ENCODE measurements at regions not wholly inside any gene's neighbourhood (a gene's known extent, or its start where the extent isn't known, plus 50 kb on each side); places are given as distances from the start of the nearest gene placed in this dataset.

- H3K27me3 ChIP-seq (replicated peaks; ENCODE audit: control insufficient read depth, insufficient read depth, low read length), result no peaks in the 10 kb centered on the region
- no peak overlapping the region for H3K4me3 ChIP-seq (replicated peaks; ENCODE audit: low read depth, low read length)
- no peak for TF ChIP-seq CTCF (IDR thresholded peaks at IDR 0.05; ENCODE audit: insufficient read depth, low read length, poor library complexity, severe bottlenecking)
- no peaks in the 10 kb centered on the region for H3K36me3 ChIP-seq (ENCODE audit: control insufficient read depth, insufficient read depth, low read length)
- DNase-seq (ENCODE audit: extremely low read depth, insufficient read length), result no peak
These were observed 177.6 kb downstream of the EXOC5 start for GRCh38 chr14:57091030-57091608.

DNA sequence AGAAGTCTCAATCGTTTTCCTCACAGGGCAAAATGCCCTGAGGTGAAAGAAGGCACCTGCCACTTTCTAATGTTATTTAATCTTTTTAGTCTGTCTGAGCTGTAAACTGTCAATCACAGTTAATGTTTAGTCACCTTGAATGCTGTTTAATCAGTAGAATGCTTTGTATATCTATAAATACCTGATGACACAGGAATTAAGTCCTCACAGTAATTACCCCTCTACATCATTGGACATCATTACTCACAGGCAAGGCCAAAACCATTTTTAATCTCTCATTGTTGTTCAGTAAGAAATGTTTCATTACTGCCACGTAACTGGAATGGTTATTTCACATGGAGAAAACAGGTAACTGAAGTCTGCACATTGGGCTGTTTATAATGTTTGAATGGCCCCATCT is 178.8 kb downstream of the EXOC5 start:
- DNase-seq (ENCODE audit: extremely low read depth, insufficient read length), result no peak
- no peak for TF ChIP-seq CTCF (IDR thresholded peaks at IDR 0.05; ENCODE audit: insufficient read depth, low read length, poor library complexity, severe bottlenecking)
- H3K36me3 ChIP-seq (ENCODE audit: control insufficient read depth, insufficient read depth, low read length), result no peaks in the 10 kb centered on the region
- no peak overlapping the region for H3K4me3 ChIP-seq (replicated peaks; ENCODE audit: low read depth, low read length)
- H3K27me3 ChIP-seq (replicated peaks; ENCODE audit: control insufficient read depth, insufficient read depth, low read length), result no peaks in the 10 kb centered on the region

DNA sequence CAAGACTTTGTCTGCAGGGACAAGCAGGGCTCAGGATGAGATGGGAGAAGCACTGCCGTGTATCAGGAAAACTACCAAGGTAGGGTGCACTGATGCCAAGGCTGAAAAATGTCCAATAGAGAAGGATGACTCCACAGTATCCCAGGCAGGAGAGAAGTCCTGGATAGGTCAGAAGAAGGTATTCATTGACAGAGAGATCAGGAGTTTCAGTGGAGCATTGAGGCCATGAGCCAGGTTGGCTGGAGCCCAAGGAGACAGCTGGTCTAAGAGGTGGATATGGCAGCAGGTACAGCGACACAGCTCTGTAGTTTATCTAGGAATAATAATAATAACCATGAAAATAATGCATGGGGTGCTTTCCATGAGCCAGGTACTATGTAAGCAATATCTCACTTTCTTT is 180.9 kb downstream of the EXOC5 start:
- H3K27me3 ChIP-seq (replicated peaks; ENCODE audit: control insufficient read depth, insufficient read depth, low read length), result no peaks in the 10 kb centered on the region
- no peak overlapping the region for H3K4me3 ChIP-seq (replicated peaks; ENCODE audit: low read depth, low read length)
- TF ChIP-seq CTCF (IDR thresholded peaks at IDR 0.05; ENCODE audit: insufficient read depth, low read length, poor library complexity, severe bottlenecking), result no peak
- H3K36me3 ChIP-seq (ENCODE audit: control insufficient read depth, insufficient read depth, low read length), result no peaks in the 10 kb centered on the region
- no peak for DNase-seq (ENCODE audit: extremely low read depth, insufficient read length)

GRCh38 chr14:57086271-57087162 is 182.2 kb downstream of the EXOC5 start:
- H3K4me3 ChIP-seq (replicated peaks; ENCODE audit: low read depth, low read length), result no peak overlapping the region
- no peak for DNase-seq (ENCODE audit: extremely low read depth, insufficient read length)
- H3K27me3 ChIP-seq (replicated peaks; ENCODE audit: control insufficient read depth, insufficient read depth, low read length), result no peaks in the 10 kb centered on the region
- no peaks in the 10 kb centered on the region for H3K36me3 ChIP-seq (ENCODE audit: control insufficient read depth, insufficient read depth, low read length)
- no peak for TF ChIP-seq CTCF (IDR thresholded peaks at IDR 0.05; ENCODE audit: insufficient read depth, low read length, poor library complexity, severe bottlenecking)

DNA sequence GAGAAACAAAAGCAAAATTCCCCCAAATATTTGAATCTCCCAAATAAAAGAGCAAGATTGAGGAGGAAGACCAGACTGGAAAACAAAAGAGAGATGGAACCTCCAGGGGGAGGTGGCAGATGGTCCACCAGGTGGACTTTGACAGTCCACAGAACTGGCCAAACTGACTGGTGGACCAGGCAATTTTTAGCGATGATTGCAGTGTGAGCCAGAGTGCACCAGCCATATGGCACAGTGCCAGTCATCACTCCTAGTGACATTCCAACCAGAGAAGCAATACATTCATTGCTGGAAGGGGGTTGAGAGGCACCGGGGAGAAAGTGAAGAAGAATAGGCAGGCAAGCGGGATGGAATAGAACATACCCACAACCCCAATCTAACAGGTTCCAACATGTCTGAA is 182.9 kb downstream of the EXOC5 start:
- H3K36me3 ChIP-seq (ENCODE audit: control insufficient read depth, insufficient read depth, low read length), result no peaks in the 10 kb centered on the region
- no peak for DNase-seq (ENCODE audit: extremely low read depth, insufficient read length)
- H3K4me3 ChIP-seq (replicated peaks; ENCODE audit: low read depth, low read length), result no peak overlapping the region
- no peak for TF ChIP-seq CTCF (IDR thresholded peaks at IDR 0.05; ENCODE audit: insufficient read depth, low read length, poor library complexity, severe bottlenecking)
- H3K27me3 ChIP-seq (replicated peaks; ENCODE audit: control insufficient read depth, insufficient read depth, low read length), result no peaks in the 10 kb centered on the region

Measured in GM06990 (cell line).